Small intestine (tissue), 7 donors: ENCODE measurements at regions not wholly inside any gene's neighbourhood (a gene's known extent, or its start where the extent isn't known, plus 50 kb on each side); places are given as distances from the start of the nearest gene placed in this dataset.
"Not testable (repeated sequence)": the region's sequence is repeated elsewhere in the genome, so short reads cannot be mapped to it uniquely, and the experiment has no call there.

Experiments used
- DNase-seq, 2 donors: peaks; one replicate each; pipeline versions ENCODE4 v3.0.0 to v3.0.0-alpha.2; 2013
- FAIRE-seq: peaks from 2 replicates; lab custom pipeline; 2012; peaks lifted over from hg19 to GRCh38; lab: Jason Lieb, UNC
- H3K27ac ChIP-seq, 3 donors: one replicate each; pipeline ENCODE4 v1.5.1; 2013; ENCODE audit warnings: low read length in 2 of 3, mild to moderate bottlenecking in 2 of 3, control low read depth in 1 of 3, inconsistent platforms in 1 of 3, low read depth in 1 of 3, moderate library complexity in 1 of 3
- H3K27me3 ChIP-seq, 3 donors: one replicate each; pipeline ENCODE4 v1.6.1; 2013; ENCODE audit warnings: low read length in 3 of 3, inconsistent platforms in 1 of 3; ENCODE audit not compliant: control insufficient read depth in 3 of 3, insufficient read depth in 3 of 3
- H3K36me3 ChIP-seq, 3 donors: one replicate each; pipeline ENCODE4 v1.6.1; 2013; ENCODE audit warnings: low read length in 3 of 3, inconsistent platforms in 1 of 3, low read depth in 1 of 3, mild to moderate bottlenecking in 1 of 3, moderate library complexity in 1 of 3; ENCODE audit not compliant: control insufficient read depth in 3 of 3, insufficient read depth in 2 of 3
- H3K4me1 ChIP-seq, 3 donors: one replicate each; pipeline ENCODE4 v1.6.1; 2013; ENCODE audit warnings: low read length in 2 of 3, inconsistent platforms in 1 of 3, low read depth in 1 of 3, mild to moderate bottlenecking in 1 of 3, moderate library complexity in 1 of 3; ENCODE audit not compliant: control insufficient read depth in 3 of 3, insufficient read depth in 2 of 3
- H3K4me3 ChIP-seq, 3 donors: one replicate each; pipeline ENCODE4 v1.5.1; 2013; ENCODE audit warnings: low read length in 3 of 3, control low read depth in 1 of 3, inconsistent platforms in 1 of 3, low read depth in 1 of 3, mild to moderate bottlenecking in 1 of 3, moderate library complexity in 1 of 3
- H3K9me3 ChIP-seq, 2 donors: one replicate each; pipeline ENCODE4 v1.6.1; 2013; ENCODE audit warnings: low read depth in 1 of 2, low read length in 1 of 2; ENCODE audit not compliant: control insufficient read depth in 2 of 2, insufficient read depth in 1 of 2
- WGBS, 3 donors: extraction: QIAGEN DNeasy Blood & Tissue Kit; methylation state at CpG; one replicate each; pipeline ENCODE4 v1.1.7; 2013; 5-methylcytosine and 5-hydroxymethylcytosine counted together
- donor health status: healthy with polysubstance abuse.
- donor health status: control.
- donor health status: control.
- donor health status: Bipolar disorder and iron deficiency.
- donor health status: healthy.

DNA sequence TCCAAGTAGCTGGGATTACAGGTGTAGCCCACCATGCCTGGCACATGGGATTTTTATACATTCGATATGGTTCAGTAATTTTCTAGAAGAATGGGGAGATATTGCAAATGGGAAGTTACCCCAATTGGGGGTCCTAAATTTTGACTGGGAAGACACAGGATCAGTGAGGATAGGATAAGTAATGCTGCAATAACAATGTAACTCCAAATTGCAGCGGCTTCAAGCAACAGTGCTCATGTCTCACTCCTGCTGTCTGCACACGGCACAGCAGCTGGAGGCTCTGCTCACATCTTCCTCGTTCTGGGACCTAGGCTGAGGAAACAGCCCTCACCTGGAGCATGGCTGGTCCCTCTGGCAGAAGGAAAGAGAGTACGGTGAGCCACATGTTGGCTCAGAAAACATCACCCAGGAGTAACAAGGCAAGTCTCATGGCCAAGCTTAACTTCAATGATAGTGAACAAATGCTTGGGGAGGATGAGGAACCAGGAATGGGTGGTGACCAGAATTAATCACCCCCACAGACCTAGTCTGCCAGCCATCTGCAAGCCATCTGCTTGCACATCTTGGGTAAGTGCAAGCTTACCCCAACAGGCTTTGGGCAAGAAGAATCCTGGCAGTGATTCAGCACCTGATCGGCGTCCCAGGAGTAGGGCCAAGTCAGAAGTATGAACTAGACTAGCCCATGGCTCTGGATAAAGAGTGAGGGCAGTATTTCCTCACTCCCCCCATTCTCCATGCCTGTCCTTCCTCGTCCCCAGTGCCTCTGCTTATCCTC lies 229.2 kb downstream of the COPRS start:
- no peaks in the 10 kb centered on the region for H3K4me1 ChIP-seq
- H3K36me3 ChIP-seq, result no peaks in the 10 kb centered on the region
- no peaks in the 10 kb centered on the region for H3K27me3 ChIP-seq
- peaks cover 0 to 7% of the 10 kb centered on the region in 2 donors for H3K9me3 ChIP-seq
- no peak overlapping the region for H3K4me3 ChIP-seq
- FAIRE-seq (no peak), DNase-seq (no peak)
- 72 to 82% (median 76%) methylated on average over 8 of the region's 8 CpGs for WGBS, 3 donors
- H3K27ac ChIP-seq, result no peak overlapping the region

DNA sequence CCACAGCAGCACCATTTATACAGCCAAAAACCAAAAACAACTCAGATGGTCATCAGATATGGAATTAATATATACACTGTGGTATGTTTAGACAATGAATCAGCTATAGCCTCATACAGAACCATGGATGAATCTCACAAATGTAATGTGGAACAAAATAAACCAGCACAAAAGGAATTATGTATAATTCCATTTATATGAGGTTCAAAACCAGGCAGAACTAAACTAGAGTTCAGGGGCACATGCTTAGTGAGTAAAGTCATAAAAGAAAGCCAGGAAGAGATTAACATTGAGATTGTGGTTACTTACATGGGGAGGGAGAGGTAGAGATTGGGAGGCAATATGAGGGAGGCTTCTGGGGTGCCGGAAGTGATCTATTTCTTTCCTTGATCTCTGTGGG lies 231.1 kb downstream of the COPRS start:
- no peaks in the 10 kb centered on the region for H3K27me3 ChIP-seq
- H3K36me3 ChIP-seq, result no peaks in the 10 kb centered on the region
- no peaks in the 10 kb centered on the region for H3K4me1 ChIP-seq
- H3K4me3 ChIP-seq, result no peak overlapping the region
- FAIRE-seq, result no peak
- H3K27ac ChIP-seq, result no peak overlapping the region
- no peak for DNase-seq
- H3K9me3 ChIP-seq, result peaks cover 0 to 14% of the 10 kb centered on the region in 2 donors
- WGBS, 3 donors, result 65 to 86% (median 73%) methylated on average over 1 of the region's 1 CpG

DNA sequence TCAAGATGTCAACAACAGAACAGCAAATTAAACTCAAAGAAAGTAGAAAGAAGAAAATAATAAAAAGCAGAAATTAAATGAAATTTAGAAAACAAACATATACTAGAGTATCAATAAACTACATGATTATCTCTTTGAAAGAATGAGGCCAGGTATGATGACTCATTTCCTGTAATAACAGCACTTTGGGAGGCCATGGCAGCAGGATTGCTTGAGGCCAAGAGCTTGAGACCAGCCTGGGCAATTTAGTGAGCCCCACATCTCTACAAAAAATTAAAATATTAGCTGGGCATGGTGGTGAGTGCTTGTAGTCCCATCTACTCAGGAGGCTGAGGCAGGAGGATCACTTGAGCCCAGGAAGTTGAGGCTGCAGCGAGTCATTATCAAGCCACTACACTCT lies 232.5 kb downstream of the RAB11FIP4 start:
- WGBS, 3 donors, result 70 to 98% (median 79%) methylated on average over 1 of the region's 1 CpG
- no peak overlapping the region for H3K4me3 ChIP-seq
- no peak for DNase-seq
- no peaks in the 10 kb centered on the region for H3K4me1 ChIP-seq
- H3K27me3 ChIP-seq, result no peaks in the 10 kb centered on the region
- peaks cover 0 to 18% of the 10 kb centered on the region in 2 donors for H3K9me3 ChIP-seq
- FAIRE-seq, result no peak
- no peaks in the 10 kb centered on the region for H3K36me3 ChIP-seq
- H3K27ac ChIP-seq, result no peak overlapping the region

DNA sequence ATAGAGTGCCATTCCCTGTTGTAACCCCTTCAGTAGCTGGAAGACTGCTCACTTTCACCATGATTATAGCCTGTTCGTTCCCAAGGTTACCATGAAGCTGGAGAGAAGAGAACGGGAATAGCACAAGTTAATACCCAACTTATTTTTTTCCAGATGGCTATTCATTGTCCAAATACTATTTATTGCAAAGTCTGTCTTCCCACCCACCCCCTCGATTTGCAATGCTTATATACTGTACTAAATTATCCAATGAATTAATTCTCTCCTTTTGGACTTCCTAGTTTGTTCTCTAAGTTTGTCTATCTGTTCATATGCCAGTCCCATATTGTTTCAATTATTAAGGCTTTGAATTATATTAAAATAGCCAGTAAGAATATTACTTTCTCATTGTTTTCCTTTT lies 231.0 kb downstream of the RAB11FIP4 start:
- no peak overlapping the region for H3K27ac ChIP-seq
- peaks cover 0 to 18% of the 10 kb centered on the region in 2 donors for H3K9me3 ChIP-seq
- WGBS, 3 donors, result 62 to 82% (median 64%) methylated on average over 3 of the region's 3 CpGs
- no peak overlapping the region for H3K4me3 ChIP-seq
- H3K27me3 ChIP-seq, result no peaks in the 10 kb centered on the region
- DNase-seq, result no peak
- no peak for FAIRE-seq
- H3K4me1 ChIP-seq, result no peaks in the 10 kb centered on the region
- H3K36me3 ChIP-seq, result no peaks in the 10 kb centered on the region

DNA sequence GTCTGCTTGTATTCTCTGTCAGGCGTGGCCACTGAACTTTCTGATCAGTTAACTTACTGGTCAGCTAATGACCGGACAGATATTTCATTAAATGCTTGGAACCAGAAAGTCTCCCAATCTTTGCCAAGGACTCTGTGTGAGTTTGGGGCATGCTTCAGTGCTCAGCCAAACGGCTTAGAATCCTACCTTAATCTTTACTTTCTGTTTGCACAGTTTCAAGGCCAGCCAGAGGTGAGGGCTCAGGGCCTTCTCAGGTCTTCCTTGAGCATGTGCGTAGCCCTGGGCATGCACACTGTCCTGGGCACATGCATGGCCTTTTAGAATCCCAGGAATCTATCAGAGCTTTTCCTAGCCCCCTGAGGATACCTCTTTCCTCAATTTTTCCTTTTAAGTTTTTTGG lies 230.1 kb downstream of the RAB11FIP4 start:
- H3K36me3 ChIP-seq, result no peaks in the 10 kb centered on the region
- DNase-seq (no peak), FAIRE-seq (no peak)
- no peak overlapping the region for H3K27ac ChIP-seq
- WGBS, 3 donors, result 61 to 87% (median 71%) methylated on average over 4 of the region's 4 CpGs
- no peak overlapping the region for H3K4me3 ChIP-seq
- peaks cover 0 to 18% of the 10 kb centered on the region in 2 donors for H3K9me3 ChIP-seq
- no peaks in the 10 kb centered on the region for H3K4me1 ChIP-seq
- H3K27me3 ChIP-seq, result no peaks in the 10 kb centered on the region

DNA sequence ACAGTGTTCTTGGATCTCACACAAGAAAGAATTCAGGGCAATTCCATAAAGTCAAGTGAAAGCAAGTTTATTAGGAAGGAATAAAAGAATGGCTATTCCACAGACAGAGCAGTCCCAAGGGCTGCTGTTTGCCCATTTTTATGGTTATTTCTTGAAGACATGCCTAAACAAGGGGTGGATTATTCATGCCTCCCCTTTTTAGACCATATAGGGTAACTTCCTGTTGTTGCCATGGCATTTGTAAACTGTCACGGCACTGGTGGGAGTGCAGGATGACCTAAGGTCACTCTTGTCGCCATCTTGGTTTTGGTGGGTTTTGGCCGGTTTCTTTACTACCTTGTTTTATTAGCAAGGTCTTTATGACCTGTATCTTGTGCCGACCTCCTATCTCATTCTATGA lies 219.6 kb downstream of the RAB11FIP4 start:
- H3K27me3 ChIP-seq, FAIRE-seq, H3K9me3 ChIP-seq, H3K4me1 ChIP-seq, H3K4me3 ChIP-seq, H3K27ac ChIP-seq, DNase-seq, H3K36me3 ChIP-seq: not testable (repeated sequence)
- WGBS, 3 donors, result 63 to 80% (median 73%) methylated on average over 4 of the region's 4 CpGs

DNA sequence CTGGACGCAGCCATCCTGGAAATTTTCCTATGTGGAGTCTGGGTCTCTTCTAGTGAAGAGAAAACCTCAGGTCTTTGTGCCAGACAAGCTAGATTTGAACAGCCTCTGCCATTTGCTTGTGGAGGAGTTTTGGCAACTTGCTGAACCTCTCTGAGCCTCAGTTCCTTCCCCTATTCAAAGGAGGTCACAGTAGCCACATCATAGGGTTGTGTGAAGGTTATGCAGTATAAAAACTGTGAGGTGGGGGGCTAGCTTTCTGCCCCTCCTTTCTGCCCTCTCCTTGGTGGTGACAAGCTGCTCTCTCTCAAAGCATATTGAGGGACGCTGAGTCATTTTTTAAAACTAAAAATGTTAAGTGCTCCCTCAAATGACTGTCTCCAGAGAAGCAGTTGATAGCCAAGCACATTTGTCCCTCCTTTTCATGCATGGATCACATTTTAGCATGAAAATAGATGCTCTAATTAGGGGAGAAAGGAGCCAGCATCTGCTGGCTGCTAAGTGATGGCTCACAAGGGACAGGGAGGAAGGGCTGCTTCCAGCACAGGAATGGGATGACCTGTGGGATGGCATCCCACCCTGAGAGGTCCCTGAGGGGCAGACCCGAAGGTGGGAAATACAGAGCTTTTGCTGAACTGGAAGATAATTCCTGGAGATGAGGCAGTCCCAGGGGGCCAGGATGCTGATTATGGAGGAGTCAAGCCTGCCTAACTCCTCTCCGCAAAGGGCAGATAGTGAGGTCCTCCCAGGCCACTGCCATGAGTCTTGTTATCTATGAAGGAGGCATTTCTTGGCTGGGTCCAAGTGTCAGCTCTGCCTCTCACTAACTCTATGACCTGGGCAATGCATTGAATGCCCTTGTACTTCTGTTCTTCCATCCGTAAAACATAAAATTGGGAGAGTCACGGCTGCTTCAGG lies 218.8 kb downstream of the RAB11FIP4 start:
- Histone ChIP-seq H3K27ac (no peak overlapping the region), H3K27me3 (peaks cover 0 to 5% (median 0%) of the 10 kb centered on the region in 3 donors), H3K9me3 (peaks cover 0 to 2% of the 10 kb centered on the region in 2 donors), H3K4me3 (no peak overlapping the region), H3K4me1 (no peaks in the 10 kb centered on the region), H3K36me3 (no peaks in the 10 kb centered on the region)
- WGBS, 3 donors, result 76 to 77% (median 76%) methylated on average over 6 of the region's 6 CpGs
- FAIRE-seq, result no peak
- DNase-seq, result no peak

DNA sequence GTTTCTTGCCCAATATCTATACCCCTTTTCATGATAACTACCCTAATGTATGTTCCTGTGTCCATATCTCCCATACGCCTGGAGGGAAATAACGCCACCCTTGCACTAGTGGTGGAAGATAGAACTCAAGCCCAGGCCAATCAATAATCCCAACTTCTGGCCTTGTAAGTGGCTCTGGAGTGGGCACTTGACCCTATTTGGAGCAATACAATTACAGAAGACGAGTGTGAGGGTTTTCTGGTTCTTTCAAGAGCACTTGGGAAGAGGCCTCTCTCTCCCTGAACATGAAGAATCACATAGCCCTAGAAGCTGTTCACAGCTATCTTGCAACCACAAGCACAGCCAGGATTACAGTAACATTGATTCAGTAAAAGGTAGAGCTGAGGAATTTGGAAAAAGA lies 217.9 kb downstream of the RAB11FIP4 start:
- WGBS, 3 donors, result 81 to 96% (median 83%) methylated on average over 3 of the region's 3 CpGs
- FAIRE-seq, result no peak

More for the DNA sequence above, 217.9 kb downstream of the RAB11FIP4 start:
- H3K9me3 ChIP-seq, result peaks cover 0 to 2% of the 10 kb centered on the region in 2 donors
- H3K4me1 ChIP-seq, result no peaks in the 10 kb centered on the region
- no peaks in the 10 kb centered on the region for H3K36me3 ChIP-seq
- H3K27ac ChIP-seq, result no peak overlapping the region
- H3K27me3 ChIP-seq, result peaks cover 0 to 5% (median 0%) of the 10 kb centered on the region in 3 donors
- DNase-seq, result no peak
- H3K4me3 ChIP-seq, result no peak overlapping the region
